HG02678 (cell line): ENCODE measurements at regions not wholly inside any gene's neighbourhood (a gene's known extent, or its start where the extent isn't known, plus 50 kb on each side); places are given as distances from the start of the nearest gene placed in this dataset.
"Not testable (repeated sequence)": the region's sequence is repeated elsewhere in the genome, so short reads cannot be mapped to it uniquely, and the experiment has no call there.

Experiments
- ATAC-seq: cut with Tn5 transposase; IDR thresholded peaks from one replicate; pipeline ENCODE4 v1.9.1; 2021; ENCODE audit warnings: mild to moderate bottlenecking, moderate library complexity; ENCODE audit not compliant: unreplicated experiment

- ATAC-seq: not testable (repeated sequence)
These were observed 676.6 kb upstream of the AMELY start for GRCh38 chrY:7588176-7588575.

- no peak for ATAC-seq
These were observed 651.0 kb upstream of the AMELY start for GRCh38 chrY:7562541-7562940.

DNA sequence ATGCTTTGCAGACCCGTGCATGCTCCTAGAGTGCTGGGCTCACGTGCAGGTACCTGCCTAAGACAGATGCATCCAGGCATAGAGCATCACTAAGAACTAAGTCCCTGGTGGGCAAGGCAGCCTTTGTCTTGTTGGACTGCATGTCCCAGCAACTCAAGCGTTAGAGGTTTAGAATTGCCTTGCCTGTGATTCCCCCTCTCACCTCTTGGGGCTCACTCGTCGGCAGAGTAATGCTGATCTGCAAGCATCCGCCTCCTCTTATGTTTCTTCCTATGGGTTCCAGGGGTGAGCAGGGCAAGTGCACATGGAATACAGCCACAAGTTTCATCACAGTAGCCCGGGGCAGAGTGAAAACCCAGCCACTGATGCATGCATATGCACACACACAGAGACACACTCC lies 646.1 kb upstream of the AMELY start:
- ATAC-seq: no peak

DNA sequence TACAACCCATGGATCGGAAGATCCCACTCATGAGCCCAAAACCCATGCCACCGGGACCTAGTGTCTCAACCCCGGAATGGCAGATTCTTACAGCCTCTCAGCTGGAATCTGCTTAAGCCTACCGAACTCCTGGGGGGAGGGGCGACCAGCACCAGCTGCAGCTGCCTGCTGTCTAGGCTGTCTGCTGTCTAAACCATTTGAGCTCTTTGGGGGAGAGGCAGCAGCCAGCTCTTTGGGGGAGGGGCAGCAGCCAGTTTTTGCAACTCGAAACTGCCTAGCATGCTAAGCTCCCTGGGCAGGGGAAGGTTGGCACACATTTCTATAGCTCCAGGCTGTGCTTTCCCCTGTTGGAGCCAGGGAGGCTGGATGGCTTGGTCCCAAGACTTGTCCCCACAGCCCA lies 643.5 kb upstream of the AMELY start:
- ATAC-seq: no peak

- ATAC-seq: no peak
These were observed 633.5 kb upstream of the AMELY start for GRCh38 chrY:7545060-7545459.

DNA sequence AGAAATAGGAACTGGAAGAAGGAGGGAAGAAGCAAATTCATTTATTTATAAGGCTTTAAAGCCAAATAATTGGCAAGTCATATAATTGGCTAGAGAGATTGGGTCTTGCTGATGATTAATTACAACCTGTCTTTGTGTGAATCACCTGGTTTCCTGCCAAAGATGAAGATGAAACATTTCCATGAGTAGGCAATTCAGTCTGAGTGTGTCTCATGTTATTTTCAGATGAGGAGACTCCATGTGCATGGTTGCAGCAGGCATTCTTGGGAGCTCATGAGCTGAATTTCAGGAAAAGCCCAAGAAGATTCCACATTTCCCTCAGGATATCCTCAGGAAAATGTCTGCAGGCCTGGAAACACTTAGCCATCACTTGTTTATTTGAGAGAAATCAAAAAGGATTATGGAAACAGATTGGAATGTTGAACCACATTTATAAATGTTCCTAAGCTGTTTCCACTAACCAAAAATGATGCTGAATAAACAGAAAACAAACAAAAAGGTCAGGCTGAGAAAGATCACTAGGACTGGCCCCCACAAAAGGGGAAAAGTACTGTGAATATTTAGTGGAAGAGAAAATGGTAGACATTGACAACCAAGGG lies 632.7 kb upstream of the AMELY start:
- ATAC-seq: no peak

DNA sequence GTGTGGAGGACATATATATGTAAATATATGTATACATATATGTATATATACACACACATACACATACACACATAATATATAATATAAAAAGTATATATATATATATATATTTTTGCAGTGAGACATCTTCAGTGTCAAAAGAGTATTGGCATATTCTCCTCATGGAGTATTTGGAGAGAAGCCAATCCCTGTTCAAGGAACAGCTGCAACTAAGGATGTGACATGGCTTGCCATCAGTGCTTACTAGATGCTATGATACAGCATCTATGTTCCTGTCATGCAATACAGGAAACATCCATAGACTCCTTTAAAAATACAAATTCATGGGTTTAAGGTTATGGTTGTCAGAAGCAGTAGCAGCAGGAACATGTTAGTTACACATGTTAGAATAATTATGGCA lies 632.0 kb upstream of the AMELY start:
- no peak for ATAC-seq

DNA sequence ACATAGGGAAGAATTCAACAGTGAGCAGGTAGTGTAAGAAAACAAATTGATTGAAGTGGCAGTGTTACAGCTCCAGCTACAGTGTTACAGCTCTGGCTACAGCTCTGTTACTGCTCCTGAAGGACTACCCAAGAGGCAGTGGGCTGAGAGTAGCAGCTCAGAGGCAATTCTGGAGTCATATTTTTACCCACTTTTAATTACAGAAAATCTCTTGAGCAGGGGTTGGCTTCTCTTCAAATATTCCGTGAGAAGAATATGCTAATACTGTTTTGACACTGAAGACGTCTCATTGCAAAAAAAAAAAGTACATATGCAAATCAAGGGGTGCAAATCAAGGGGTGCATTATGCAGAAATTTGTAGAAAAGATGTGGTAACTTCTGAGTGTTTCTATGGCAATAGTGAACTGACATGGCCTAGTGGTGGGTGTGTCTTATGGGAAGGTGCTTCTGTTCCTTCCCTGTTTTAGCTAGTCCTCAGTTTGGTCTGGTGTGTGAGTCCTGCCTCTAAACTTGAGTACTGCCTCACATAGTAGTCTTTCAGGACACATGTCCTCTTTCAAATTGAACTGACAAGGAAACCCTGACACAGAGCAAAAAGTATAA lies 630.8 kb upstream of the AMELY start:
- ATAC-seq: no peak

GRCh38 chrY:7529396-7529795 lies 617.8 kb upstream of the AMELY start:
- no peak for ATAC-seq

DNA sequence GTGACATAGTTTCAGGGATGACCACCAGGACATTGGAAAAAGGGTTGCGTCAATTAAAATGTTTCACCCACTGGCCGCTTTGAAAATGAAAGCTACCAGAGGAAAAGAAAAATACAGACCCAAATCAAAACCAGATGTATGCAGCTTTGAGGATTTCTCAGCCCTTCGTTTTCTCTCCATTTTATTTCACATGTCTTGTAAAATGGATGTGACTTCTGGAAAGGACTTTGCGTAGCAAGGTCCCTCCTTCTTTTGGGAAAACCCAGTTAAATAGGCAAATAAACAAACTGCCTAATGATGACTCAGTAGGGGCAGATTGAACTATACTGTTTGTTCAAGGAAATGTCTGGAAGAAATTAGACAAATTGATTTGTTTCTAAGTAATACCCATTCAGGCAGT lies 616.0 kb upstream of the AMELY start:
- ATAC-seq: not testable (repeated sequence)

- no peak for ATAC-seq
These were observed 606.8 kb upstream of the AMELY start for GRCh38 chrY:7518387-7518786.

GRCh38 chrY:7516268-7516667 lies 604.7 kb upstream of the AMELY start:
- no peak for ATAC-seq

- ATAC-seq: no peak
These were observed 604.3 kb upstream of the AMELY start for GRCh38 chrY:7515812-7516211.

DNA sequence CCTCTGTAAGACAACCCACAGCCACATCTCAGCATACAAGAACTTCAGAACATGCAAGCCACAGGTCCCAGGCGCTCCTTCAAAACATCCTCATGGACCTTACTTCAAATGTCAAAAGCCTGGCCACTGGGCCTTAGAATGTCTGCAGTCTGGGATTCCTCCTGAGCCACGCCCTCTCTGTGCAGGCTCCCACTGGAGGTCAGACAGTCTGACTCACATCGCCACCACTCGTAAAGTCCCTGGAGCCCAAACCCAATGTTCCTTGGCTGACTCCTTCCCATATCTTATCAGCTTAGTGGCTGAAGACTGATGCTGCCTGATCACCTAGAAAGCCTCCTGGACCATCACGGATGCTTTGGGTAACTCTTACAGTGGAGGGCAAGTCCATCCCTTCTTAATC lies 591.3 kb upstream of the AMELY start:
- no peak for ATAC-seq

- no peak for ATAC-seq
These were observed 589.7 kb upstream of the AMELY start for GRCh38 chrY:7501236-7501635.

DNA sequence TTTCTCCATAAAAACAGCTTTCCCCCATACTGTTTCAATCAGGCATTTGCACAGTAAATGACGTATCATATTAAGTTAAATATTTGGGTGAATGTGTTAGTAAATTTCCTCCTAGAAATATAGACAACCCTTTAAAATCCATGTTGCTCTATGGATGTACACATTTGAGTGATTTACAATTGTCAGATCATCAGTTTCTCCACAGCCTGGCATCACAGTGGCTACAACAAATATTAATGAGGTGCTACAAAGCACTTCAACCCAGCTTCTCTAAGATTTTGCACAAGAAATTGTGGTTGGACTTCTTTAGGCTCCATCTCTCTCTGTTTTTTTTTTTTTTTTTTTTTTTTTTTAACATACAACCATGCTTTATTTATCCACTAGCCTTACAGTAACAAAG lies 584.4 kb upstream of the AMELY start:
- no peak for ATAC-seq

GRCh38 chrY:7484455-7485285 lies 573.1 kb upstream of the AMELY start:
- ATAC-seq: not testable (repeated sequence)

GRCh38 chrY:7471976-7472375 lies 560.4 kb upstream of the AMELY start:
- no peak for ATAC-seq

DNA sequence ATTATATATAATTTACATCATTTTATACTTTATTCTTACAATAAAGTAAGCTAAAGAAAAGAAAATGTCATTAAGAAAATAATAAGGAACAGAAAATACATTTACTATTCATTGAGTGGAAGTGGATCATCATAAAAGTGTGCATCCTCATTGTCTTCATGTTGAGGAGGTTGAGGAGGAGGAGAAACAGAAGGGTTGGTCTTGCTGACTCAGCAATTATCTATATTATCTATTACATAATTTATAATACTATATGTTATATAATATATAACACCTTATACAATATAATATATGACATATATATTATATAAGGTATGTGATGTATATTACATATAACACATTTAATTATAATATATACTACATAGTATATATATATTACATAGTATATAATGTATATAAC lies 558.5 kb upstream of the AMELY start:
- no peak for ATAC-seq

DNA sequence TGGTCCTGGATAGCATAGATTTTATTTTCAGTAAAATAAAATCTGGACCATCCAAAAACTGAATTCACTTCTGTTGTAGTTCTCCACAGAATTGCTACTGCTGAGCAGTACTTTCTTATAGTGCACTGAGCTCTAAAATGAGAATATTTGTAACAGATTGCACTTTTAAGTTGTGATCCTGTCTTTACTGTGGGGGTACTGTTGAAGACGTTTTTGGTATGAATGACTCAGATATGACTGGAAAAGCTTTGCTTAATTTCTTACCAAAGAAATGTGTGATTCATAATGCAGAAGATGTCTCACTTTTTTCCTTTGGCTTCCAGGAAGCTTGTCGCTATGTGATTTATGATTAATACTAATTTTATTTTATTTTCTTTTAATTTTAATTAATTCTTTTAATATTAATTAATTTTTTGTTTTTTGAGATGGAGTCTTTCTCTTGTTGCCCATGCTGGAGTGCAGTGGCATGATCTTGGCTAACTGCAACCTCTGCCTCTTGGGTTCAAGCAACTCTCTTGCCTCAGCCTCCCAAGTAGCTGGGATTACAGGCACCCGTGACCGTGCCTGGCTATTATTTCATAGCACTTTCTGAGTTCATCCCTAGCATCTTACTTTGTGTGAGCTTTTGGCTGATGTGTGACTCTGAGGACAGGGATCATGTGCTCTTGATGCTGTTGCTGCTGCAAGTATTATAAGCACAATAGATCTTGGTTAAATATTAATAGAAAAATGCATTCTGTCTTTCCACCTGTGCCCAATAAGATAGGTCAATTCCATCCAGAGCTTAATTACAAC lies 557.6 kb upstream of the AMELY start:
- ATAC-seq: no peak

DNA sequence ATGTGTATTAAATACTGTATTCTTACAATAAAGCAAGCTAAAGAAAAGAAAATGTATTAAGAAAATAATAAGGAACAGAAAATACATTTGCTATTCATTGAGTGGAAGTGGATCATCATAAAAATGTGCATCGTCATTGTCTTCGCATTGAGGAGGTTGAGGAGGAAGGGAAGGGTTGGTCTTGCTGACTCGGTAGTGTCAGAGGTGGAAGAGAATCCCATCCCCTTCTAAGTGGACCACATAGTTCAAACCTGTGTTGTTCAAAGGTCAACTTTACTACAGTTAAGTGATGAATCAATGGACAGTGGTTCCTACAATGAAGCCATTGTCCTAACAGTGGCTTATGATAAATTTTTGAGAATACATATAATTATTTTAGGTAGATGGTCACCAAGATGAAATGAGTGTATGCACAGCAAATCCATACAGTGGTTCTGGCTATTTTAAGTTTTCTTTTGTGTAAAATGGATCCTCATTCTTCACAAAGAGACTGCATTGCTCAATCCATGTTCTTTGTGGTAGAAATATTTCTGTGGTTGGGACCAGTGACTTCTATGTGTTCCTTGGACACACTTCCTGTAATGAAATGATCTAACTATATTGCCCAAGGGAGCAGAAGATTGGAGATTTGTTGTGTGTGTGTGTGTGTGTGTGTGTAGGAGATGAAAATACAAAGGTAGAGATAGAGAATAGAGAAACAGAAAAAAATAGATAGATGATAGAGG lies 556.4 kb upstream of the AMELY start:
- no peak for ATAC-seq
